HEK293T (cell line): ENCODE measurements at regions not wholly inside any gene's neighbourhood (a gene's known extent, or its start where the extent isn't known, plus 50 kb on each side); places are given as distances from the start of the nearest gene placed in this dataset.

Source experiments
- CTCF ChIA-PET: fragments of 350-600 bp; formaldehyde crosslinking; extraction: SDS; loops from one replicate; lab custom pipeline; 2021; ENCODE audit warnings: antibody characterized with exemption, inconsistent platforms; lab: Yijun Ruan, JAX
- POLR2A ChIA-PET: fragments of 350-600 bp; formaldehyde crosslinking; extraction: SDS; loops from one replicate; lab custom pipeline; 2020; ENCODE audit warnings: antibody characterized with exemption, inconsistent platforms; lab: Yijun Ruan, JAX
- DNase-seq: peaks from one replicate; pipeline ENCODE4 v3.0.0; 2012; ENCODE audit warnings: mixed read lengths; ENCODE audit errors: extremely low spot score
- ARNT ChIP-seq: fragments of 450-650 bp; IDR thresholded peaks from 2 replicates; pipeline ENCODE4 v1.6.1; 2017; ENCODE audit warnings: mild to moderate bottlenecking
- BHLHE40 ChIP-seq: fragments of 450-650 bp; IDR thresholded peaks from 2 replicates; pipeline ENCODE4 v1.6.1; 2016; ENCODE audit warnings: mild to moderate bottlenecking, moderate library complexity, borderline replicate concordance
- CTBP1 ChIP-seq: fragments of 450-650 bp; IDR thresholded peaks from 2 replicates; pipeline ENCODE4 v1.6.1; 2016; ENCODE audit warnings: borderline replicate concordance
- ELF4 ChIP-seq: fragments of 450-650 bp; IDR thresholded peaks from 2 replicates; pipeline ENCODE4 v1.6.1; 2017; ENCODE audit warnings: antibody characterized with exemption
- FOXA1 ChIP-seq: fragments of 450-650 bp; IDR thresholded peaks from 2 replicates; pipeline ENCODE4 v1.6.1; 2016; ENCODE audit warnings: mild to moderate bottlenecking
- FOXK2 ChIP-seq: fragments of 450-650 bp; IDR thresholded peaks from 2 replicates; pipeline ENCODE4 v1.6.1; 2016; ENCODE audit warnings: mild to moderate bottlenecking
- FOXM1 ChIP-seq: fragments of 450-650 bp; IDR thresholded peaks from 2 replicates; pipeline ENCODE4 v1.6.1; 2017; ENCODE audit warnings: mild to moderate bottlenecking, borderline replicate concordance
- HDGF ChIP-seq: fragments of 450-650 bp; IDR thresholded peaks from 2 replicates; pipeline ENCODE4 v1.6.1; 2017; ENCODE audit warnings: antibody characterized with exemption, borderline replicate concordance
- L3MBTL2 ChIP-seq: fragments of 450-650 bp; conservative IDR thresholded peaks from 2 replicates; pipeline ENCODE4 v1.6.1; 2016; ENCODE audit warnings: mild to moderate bottlenecking
- LEF1 ChIP-seq: fragments of 450-650 bp; IDR thresholded peaks from 2 replicates; pipeline ENCODE4 v1.6.1; 2017; ENCODE audit warnings: mild to moderate bottlenecking, borderline replicate concordance
- NFRKB ChIP-seq: fragments of 450-650 bp; IDR thresholded peaks from 2 replicates; pipeline ENCODE4 v1.6.1; 2016; ENCODE audit warnings: mild to moderate bottlenecking, moderate library complexity
- SP1 ChIP-seq: fragments of 450-650 bp; IDR thresholded peaks from 2 replicates; pipeline ENCODE4 v1.6.1; 2017
- SUZ12 ChIP-seq: fragments of 450-650 bp; IDR thresholded peaks from 2 replicates; pipeline ENCODE4 v1.6.1; 2016; ENCODE audit warnings: mild to moderate bottlenecking
- TARDBP ChIP-seq: fragments of 450-650 bp; IDR thresholded peaks from 2 replicates; pipeline ENCODE4 v1.6.1; 2016
- ZNF384 ChIP-seq: fragments of 450-650 bp; IDR thresholded peaks from 2 replicates; pipeline ENCODE4 v1.6.1; 2016
- TF ChIP-seq, protein P1 (sequence below): fragments of 450-650 bp; IDR thresholded peaks from 2 replicates; pipeline ENCODE4 v1.6.1; 2016

- ChIA-PET CTCF (no interaction called here), POLR2A (no interaction called here)
Observed at GRCh38 chr12:108035372-108035771, 93.7 kb upstream of the WSCD2 start.

GRCh38 chr12:108037960-108038359, 91.1 kb upstream of the WSCD2 start:
- TF ChIP-seq TARDBP, result no peak
- TF ChIP-seq NFRKB, result no peak
- no peak for TF ChIP-seq FOXM1
- TF ChIP-seq ARNT, result no peak
- no peak for TF ChIP-seq BHLHE40
- TF ChIP-seq CTBP1, result no peak
- no peak for TF ChIP-seq FOXA1
- no peak for TF ChIP-seq ELF4
- TF ChIP-seq HDGF, result no peak
- no peak for TF ChIP-seq L3MBTL2
- TF ChIP-seq SP1, result no peak
- TF ChIP-seq LEF1, result no peak
- ChIA-PET POLR2A (no interaction called here), CTCF (no interaction called here)
- no peak for DNase-seq

More at GRCh38 chr12:108035372-108035771, 93.7 kb upstream of the WSCD2 start:
- no peak for DNase-seq
- TF ChIP-seq LEF1 (no peak), SP1 (no peak), FOXA1 (no peak), L3MBTL2 (no peak), FOXM1 (no peak), BHLHE40 (no peak), ELF4 (no peak), FOXK2 (no peak), TARDBP (no peak), SUZ12 (no peak), ZNF384 (no peak), HDGF (no peak), NFRKB (no peak), ARNT (no peak), CTBP1 (no peak)
- TF ChIP-seq, protein P1, sequence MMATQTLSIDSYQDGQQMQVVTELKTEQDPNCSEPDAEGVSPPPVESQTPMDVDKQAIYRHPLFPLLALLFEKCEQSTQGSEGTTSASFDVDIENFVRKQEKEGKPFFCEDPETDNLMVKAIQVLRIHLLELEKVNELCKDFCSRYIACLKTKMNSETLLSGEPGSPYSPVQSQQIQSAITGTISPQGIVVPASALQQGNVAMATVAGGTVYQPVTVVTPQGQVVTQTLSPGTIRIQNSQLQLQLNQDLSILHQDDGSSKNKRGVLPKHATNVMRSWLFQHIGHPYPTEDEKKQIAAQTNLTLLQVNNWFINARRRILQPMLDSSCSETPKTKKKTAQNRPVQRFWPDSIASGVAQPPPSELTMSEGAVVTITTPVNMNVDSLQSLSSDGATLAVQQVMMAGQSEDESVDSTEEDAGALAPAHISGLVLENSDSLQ, result no peak

DNA sequence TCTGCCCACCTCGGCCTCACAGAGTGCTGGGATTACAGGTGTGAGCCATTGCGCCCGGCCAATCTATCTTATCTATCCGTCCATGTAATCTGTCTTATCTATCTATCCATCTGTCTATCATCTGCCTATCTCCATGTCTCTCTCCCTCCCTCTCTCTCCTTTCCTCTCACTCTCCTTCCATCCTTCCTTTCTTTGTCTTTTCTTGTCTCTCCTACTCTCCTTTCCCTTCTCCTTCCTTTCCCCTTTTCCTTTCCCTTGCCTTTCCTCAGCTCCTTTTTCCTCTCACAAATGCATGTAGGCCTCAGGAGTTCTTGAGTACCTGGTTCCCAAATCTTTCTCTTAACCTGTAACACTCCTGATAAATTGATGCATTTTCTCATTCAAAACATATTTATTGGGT, 89.3 kb upstream of the WSCD2 start:
- POLR2A ChIA-PET, result no interaction called here
- TF ChIP-seq NFRKB, result no peak
- TF ChIP-seq FOXM1, result no peak
- TF ChIP-seq L3MBTL2, result no peak
- no peak for TF ChIP-seq HDGF
- no peak for TF ChIP-seq FOXK2
- no peak for TF ChIP-seq SUZ12
- TF ChIP-seq CTBP1, result no peak
- TF ChIP-seq TARDBP, result no peak
- no peak for TF ChIP-seq ARNT
- no peak for TF ChIP-seq BHLHE40
- TF ChIP-seq FOXA1, result no peak
- TF ChIP-seq, protein P1, result no peak
- TF ChIP-seq ELF4, result no peak
- CTCF ChIA-PET, result no interaction called here
- DNase-seq, result no peak

GRCh38 chr12:108040947-108041346, 88.1 kb upstream of the WSCD2 start:
- POLR2A ChIA-PET, result no interaction called here
- no peak for DNase-seq
- CTCF ChIA-PET, result no interaction called here
- no peak for TF ChIP-seq L3MBTL2

DNA sequence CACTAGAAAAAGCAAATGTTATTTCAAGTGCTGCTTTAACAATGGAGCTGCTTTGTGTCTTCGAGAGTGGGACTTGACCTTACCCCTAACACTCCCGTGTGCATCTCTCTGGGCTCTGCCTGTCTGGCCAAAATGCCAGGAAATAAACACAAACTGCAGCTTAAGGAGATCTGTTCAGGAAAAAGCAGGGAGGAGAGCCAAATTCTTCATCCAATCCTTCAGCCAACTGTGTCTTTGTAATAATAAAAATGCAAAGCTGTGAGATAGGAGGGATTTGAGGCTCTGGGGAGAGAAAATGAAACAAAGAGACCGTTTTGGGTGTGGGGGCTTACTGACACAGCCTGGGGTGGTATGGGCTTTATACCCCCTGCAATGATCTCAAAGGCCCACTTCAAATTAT, 85.8 kb upstream of the WSCD2 start:
- CTCF ChIA-PET, result no interaction called here
- POLR2A ChIA-PET, result interaction anchor here (0.7 kb wide), 1 partner anchor 1405 kb away, joined by 4 read pairs; no protein-coding TSS in a partner anchor
- no peak for DNase-seq
- TF ChIP-seq FOXM1 (no peak), NFRKB (no peak), HDGF (no peak), ARNT (no peak), TARDBP (no peak), FOXA1 (no peak), LEF1 (no peak), BHLHE40 (no peak), ELF4 (no peak), ZNF384 (no peak), FOXK2 (no peak), L3MBTL2 (no peak), SP1 (no peak), CTBP1 (no peak), SUZ12 (no peak)
- TF ChIP-seq, protein P1, result no peak

- ChIA-PET POLR2A (no interaction called here), CTCF (no interaction called here)
- DNase-seq, result no peak
- no peak for TF ChIP-seq SP1
- no peak for TF ChIP-seq LEF1
- no peak for TF ChIP-seq FOXM1
- no peak for TF ChIP-seq SUZ12
- no peak for TF ChIP-seq ELF4
Observed at GRCh38 chr12:108043750-108044533, 85.1 kb upstream of the WSCD2 start.
